ENCODE measurements at regions not wholly inside any gene's neighbourhood (a gene's known extent, or its start where the extent isn't known, plus 50 kb on each side); places are given as distances from the start of the nearest gene placed in this dataset.

DNA sequence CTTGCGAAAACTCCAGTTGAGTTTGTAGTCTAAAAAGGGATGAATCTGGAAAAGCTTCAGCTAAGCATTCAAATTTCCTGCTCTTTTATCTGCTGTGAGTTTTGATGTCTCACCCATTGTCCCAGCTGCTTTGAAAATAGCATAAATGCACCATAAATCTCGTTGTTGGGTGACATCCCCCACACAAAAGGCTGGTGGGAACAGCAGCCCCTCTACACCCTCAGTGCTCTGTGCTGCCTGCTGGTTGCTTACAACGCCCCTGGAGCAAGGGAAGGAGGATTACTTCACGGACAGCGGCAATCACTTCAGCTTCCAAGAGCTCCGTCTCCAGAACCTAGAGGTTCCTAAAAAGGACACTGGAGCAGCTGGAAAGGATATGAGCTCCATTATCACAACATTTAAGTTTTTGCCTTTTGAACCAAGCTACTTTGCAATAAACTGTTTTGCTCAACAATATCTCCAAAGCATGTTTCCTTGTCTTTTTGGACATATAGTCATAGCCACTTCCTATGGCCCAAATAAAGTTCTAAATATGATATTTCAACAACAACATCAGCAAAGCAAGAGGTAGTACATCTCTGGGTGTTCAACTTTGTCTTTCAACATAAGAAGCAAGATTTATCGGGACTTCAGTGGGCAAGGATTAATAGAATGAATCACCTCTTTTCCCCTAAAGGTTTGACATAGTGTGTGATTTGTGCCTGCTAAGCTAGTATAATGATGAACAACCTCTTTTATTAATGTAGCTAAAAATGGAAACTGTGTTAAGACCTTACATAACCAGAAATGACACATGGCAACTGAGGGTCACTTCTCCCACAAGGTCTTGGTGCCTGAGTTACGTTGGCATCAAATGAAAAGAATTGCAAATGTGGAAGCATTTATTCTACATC is 413.5 kb downstream of the TXNL1 start:
- no peak for DNase-seq (ENCODE audit: low spot score)

DNA sequence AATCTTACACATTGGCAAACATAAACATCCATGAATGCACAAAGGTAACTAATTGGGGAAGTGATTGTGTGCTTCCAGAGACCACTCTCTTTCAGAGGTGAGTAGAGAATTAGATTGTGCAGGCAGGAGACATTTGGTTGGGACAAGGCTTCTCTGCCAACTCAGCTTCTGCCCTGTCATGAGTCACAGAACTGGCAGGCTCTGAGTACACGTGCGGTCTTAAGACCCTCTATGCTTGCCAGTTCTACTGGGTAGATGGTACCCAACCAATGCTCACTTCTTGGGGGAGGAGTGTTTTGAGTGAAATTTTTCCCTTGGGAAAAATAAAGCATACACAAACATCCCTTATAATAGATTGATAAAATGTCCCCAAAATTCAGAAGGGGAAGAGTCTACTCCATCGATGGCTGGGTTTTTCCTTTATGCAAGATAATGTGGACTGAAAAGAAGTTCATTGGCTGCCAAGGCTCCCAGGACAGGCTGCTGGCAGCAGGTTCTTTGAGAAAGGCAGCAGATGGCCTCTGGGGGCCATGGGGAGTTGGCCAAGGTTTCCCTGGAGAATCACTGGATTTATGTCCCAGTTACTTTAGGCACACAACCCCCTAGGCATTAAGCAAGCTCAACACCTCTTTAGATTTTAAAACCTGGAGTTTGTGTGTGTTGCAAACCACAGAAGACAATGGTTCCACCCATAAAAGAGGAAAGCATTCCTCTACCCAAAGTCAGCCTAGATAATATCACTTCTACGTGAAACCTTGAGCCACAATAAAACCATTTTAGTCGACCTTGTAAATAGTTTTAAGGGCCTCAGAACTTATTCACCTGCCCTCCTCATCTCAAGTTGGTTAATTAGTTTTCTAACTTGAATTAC is 417.0 kb downstream of the TXNL1 start:
- no peak for DNase-seq (ENCODE audit: low spot score)

DNA sequence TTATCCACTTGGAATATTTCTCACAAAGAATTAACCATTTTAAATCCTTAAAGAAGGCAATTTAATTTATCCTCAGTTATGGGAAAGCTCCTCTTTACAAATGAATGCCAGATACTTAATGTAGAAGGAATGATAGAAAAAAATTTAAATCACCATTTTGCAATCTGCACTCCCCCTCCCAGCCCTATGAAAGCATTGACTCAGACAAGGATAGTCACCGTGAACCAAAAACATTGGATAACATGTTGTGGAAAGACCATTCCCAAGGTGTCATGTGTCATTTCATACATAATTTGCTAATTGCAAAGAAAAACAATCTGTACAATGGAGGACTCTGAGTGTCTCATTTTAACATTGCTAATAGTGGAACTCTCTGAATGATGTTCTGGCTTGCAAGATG is 421.0 kb downstream of the TXNL1 start:
- DNase-seq (ENCODE audit: low spot score): no peak

DNA sequence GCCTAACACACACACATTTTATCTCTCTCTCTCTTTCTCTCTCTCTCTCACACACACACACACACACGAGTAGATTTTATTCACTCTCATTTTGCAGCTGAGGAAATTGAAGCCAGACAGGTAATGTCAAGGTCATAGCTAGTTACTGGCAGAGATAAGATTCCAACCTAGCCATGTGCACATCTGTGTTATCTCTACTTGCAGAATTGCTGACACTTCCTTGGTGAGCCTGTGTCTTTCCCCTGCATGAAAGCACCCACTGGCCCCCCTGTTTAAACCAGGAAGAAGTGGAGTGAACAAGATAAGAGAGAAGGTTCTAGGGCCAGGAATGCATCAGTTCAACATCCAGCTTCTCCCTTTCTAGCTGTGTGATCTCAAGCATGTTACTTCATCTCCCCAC is 423.7 kb downstream of the TXNL1 start:
- no peak for DNase-seq (ENCODE audit: low spot score)

DNA sequence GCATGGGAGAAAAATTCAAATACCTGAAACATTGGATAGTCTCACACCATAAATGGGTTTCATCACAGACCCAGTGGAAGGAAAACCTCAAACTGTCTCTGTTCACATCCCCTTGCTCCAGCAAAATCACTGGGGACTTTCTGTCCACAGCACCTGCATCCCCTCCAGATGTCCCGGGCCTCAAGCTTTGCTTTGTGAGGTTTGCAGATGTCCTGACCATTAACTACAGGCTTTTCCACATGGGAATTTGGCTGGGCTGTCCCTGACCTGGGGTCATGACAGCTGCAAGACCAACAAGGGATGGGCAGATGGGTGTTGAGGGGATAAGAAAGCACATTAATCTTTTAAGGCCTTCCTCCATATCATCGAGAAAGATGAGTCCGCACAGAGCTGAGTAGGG is 427.9 kb downstream of the TXNL1 start:
- no peak for DNase-seq (ENCODE audit: low spot score)

DNA sequence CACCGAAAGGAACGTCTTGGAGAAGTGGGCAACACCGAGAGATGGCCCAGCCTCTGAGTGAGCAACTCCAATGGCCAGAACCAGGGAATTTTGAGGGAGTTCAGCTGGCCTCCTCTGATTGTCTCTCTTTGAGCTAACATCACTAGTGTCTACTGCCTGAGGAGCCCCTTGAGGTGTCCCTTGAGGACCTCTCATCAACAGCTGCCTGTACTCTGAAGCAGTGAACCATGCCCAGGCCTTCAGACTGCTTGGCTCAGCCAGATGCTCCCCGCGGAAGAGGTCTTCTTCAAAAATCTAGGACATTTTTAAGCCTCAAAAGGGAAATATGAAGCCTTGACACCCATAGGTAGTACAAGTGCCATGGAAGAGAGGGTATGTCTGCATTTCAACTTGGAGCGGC is 430.4 kb downstream of the TXNL1 start:
- no peak for DNase-seq (ENCODE audit: low spot score)

DNA sequence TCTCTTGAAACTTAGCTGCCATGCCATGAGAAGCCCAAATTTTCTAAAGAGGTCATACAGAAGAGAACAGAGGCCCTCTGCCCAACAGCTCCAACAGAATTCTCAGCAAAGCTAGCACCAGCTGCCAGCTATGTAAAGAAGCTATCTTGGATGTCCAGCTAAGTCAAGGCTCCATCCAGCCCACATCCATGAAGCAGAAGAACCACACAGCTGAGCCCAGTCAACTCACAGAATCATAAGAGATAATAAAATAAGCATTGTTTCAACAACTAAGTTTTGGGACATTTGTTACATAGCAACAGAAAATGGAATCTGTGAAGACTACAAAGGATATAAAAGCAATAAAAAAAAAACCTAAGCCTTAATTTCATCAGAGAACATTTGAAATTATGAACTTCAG is 434.3 kb downstream of the TXNL1 start:
- DNase-seq (ENCODE audit: low spot score): no peak

DNA sequence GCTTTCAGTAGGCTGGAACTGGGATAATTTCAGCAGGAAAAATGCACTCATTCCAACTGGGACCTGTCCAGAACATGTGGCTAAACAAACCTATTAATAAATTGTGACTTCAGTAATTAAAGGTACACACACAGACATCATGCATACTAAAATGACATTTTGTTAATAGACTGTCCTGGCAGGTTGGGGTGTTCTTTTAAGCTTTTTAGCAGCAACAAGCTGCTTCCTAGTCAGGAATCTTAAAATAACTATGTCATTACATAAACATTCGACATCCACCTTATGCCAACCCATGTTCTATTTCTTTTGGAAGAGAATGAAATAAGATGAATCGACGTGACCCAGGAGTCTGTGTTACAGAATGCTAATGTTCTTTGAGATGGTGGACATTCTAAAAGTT is 435.7 kb downstream of the TXNL1 start:
- DNase-seq (ENCODE audit: low spot score): no peak

DNA sequence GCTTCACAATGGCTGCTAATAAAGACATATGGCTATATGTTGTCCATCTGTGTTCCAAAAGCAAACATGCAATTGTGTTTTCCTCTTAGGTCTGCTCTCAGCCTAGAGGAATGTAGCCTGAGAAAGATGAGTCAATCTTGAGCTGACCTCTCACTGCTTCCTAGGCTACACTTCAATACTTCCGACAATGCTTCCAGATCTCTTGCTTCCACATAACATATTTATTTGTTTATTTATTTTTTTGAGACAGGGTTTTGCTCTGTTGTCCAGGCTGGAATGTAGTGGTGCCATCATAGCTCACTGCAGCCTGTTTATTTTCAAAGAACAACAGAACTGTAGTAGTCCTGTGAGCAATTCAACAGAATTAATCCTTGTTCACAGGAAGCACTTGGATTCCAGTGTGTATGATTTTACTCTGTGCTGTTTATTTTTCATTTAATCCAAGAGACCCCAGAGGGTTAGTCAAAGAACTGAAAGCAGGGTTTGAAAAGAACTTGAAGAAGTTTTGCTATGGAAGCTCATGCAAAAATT is 437.9 kb downstream of the TXNL1 start:
- peak; percentile 76 for DNase-seq (ENCODE audit: low spot score)

DNA sequence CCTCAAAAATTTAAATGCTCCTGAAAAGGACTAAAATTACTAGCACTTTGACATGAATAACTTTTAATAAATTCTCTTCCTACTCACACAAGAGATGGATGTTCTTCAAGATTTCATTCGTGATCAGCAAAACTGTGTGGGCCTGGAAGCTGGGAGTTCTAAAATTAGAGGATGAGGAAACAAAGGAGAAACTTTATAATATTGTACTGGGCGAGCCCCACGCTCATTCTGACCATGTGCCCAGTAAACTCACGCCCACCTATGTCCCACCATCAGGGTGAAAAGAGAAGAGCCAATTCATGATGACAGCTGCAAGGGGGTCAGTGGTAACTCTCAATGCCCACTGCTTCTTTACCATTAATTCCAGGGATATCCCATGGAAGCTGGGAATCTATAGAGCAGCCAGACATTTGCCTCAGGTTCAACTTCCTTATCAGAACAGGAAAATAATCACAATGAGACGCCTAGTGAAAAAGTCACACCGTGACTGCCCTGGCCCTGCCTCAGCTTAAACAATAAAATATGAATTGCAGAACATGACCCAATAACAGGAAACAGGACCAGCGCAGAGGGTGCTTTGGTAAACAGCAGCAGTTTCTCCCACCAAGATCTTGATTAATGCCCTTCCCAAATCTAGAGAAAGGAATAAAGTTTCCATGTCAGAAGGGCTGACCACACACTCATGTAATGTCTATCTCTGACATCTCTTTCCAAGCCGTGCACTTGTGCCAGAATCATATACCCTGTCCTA is 438.6 kb downstream of the TXNL1 start:
- DNase-seq (ENCODE audit: low spot score): no peak

DNA sequence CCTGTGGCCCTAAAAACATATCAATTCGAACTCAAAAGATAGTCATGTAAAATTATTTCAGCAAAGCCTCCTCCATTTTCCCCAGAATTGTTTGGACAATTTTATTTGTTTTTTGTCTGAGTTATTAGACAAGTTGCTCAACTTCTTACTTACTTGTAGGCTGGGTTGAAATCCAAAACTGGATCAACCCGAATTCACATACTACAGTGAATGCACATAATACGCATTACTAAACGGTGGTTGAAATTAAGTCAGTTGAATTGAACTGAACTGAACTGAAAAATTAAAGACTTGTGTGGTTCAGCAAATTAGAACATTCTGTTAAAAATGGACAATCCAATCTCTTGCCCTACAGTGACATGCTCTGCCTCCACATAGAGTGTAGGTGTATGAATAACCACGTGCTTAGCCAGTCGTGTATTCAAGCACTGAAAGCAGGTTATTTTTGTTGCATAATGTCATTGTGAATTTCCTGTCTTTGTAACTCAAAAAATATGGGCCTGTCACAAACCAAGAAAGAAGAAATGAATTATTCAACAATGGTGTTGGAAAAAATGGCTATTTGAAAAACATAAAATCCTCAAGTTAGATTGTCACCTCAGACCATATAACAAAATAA is 441.0 kb downstream of the TXNL1 start:
- no peak for DNase-seq (ENCODE audit: low spot score)

DNA sequence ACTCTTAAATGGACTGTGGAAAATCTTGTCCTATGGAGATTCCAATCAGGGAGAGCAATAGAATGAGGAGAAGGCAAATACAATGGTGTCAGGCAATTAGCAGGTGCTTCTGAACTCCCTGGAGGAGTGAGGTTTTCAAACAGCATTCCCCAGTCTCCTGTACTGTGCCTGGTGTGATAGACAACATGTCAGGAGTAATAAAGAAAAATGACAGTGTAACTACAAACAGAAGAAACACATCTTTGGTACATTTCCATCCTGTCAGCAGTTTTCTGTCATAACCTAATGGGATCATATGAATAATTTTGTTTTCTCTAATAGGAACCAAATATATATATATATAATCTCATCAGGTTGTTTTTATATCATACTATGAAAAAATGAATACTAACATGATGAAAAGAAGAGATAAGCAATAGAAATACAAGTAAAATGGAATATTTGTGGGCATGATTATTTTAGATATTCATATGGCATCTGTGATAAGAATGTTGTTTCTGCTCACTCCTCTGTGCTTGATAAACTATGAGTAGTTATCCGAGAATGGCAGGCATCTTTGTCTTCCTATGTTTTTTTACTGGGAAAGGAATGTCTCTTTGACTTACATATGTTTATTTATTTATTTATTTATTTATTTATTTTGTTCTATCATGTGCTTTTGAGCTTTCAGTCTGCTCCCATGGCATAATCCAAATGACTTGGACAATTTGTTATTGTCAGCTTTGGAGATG is 441.7 kb downstream of the TXNL1 start:
- DNase-seq (ENCODE audit: low spot score): no peak

DNA sequence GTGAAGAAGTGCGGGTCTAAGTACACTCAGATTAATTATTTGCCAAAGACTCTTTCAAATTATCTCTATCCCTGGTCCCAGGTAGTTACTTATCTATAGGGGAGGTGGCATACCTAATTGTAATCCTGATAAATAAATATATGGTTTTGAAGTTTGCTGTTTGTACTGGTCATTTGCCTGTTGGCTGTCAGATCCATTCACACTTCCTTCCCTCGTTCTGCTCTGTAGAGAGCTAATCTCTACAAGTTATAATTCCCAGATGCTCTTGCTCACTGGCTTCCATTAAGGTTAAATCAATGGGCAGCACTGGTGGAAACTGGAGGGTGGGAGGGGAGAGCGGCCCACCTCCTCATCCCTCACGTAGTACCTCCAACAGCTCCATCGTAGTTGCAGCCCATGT is 447.1 kb downstream of the TXNL1 start:
- no peak for DNase-seq (ENCODE audit: low spot score)

DNA sequence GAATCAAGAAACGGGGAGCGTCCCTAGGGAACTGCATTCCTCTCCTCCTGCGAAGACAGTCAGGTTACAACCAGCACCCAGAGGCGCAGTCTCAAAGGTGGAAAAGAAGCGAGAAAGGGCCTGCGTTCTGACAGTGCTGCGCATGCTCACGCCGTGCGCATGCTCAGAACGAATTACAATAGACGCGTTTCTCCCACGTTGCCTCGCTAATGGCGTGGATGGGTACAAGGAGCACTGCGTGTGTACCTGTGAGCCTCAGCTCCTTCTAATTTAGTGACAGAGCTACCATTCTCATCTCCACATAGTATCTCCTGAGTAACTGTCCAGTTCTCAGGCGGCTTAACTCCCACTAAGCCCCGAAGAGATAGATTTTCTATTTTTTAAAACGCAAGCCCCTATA is 448.8 kb downstream of the TXNL1 start:
- DNase-seq (ENCODE audit: low spot score): no peak

DNA sequence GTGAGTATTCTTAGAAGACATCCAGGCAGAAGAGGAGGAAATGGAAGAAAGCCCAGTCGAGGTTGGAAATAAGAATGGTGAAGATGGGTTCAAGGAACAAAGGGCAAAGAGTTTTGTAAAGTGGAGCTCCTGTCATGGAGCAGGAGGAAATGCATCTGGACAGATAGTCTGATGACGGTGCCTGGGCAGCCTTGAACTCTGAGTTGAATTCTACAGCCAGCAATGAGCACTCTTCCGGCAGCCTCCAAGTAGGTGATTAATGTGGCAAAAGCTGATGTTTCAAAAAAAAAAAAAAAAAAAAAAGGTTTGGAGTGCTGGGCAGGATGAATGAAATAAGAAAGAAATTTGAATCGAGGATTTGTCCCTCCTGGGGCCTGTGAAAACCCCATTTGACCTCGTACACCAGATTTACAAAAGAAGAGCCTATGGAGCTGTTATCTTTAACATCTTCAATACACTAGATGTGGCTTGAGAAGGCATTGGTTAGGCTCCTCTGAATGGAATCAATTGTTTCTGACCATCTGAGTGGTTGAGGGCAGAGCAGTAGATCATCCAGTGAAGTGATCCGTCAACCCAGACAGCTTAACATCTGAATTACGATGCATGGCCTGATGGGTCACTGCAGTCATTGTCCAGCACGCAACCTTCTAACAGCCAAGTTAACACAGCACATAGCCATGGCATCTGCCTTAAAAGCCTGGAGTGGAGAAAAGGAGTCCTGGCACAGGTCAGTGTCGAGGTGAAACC is 449.7 kb downstream of the TXNL1 start:
- no peak for DNase-seq (ENCODE audit: low spot score)

DNA sequence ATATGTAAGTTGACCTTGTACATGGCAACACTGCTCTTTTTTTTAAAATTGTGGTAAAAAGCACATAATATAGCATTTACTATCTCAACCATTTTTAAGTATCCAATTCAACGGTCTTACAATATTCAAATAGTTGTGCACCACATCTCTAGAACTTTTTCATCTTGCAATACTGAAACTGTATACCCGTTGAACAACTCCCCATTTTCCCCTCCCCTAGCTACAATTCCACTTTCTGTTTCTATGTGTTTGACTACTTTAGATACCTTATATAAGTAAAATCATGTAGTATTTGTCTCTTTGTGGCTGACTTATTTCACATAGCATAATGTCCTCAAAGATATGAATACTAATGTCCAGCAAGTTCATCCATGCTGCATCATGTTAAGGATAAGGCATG is 452.1 kb downstream of the TXNL1 start:
- no peak for DNase-seq (ENCODE audit: low spot score)

DNA sequence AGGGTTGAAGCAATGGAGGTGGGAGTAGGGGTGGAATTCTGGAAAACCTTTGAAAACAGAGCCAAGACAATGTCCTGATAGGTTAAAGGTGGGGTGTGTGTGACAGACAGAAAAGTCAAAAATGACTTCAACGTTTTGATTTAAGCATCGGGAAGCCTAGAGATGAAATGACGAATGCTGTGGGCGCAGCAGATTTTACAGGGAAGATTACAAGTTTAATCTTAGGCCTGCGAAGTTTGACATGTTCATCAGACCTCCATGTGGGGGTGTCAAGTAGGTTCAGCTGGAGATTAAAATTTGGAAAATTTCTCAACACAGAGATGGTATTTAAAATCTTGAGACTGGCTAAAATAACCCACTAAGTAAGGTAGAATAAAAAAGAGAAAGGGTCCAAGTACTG is 453.3 kb downstream of the TXNL1 start:
- DNase-seq (ENCODE audit: low spot score): no peak

DNA sequence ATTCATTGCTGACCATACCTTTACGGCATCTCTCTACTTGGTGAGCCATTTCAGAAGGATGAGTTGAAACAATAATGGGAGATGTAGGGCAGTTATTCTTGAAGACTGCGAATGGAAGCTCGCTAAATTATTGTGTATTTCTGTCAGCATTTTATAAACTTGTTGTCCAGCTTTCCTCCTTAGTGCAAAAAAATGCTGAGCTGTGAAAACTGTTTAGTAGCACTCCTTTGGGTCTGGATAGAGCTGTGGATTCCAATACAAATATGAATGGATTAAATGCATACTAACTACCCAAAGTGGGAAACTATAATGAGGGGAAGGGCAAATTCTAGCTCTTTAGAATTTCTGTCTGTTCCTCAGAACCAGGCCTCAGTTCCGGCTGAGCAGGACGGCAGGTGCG is 461.6 kb downstream of the TXNL1 start:
- no peak for DNase-seq (ENCODE audit: low spot score)

DNA sequence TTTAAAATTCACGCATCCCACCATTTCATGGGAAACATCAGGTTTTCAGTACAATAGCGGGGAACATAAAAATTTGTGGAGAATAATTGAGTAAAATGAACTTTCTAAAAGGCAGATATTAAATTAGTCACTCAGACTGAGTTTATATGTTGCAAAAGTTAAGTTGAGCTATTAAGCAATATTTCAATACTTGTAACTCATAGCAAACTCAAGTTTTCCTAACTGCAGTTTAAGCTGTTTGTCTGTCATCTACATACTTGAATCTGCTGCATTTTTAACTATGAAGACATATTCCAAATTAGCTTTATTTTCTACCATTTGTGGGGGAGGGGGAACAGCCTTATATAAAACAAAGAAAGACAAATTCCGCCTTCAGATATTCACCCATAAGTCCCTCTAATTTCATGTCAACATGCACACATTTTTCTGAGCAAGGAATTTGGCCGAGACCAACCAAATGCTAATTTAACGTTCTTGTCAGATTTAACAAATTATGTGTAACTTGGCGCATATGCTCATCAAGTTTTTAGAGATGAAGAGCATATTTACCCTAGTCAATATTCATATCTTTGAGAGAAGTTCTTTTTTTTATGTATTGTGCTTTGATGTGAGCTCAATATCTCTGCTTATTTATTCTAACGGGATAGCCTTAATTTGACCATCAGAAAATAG is 462.9 kb downstream of the TXNL1 start:
- DNase-seq (ENCODE audit: low spot score): no peak
